HG03135 (cell line): ENCODE measurements at regions not wholly inside any gene's neighbourhood (a gene's known extent, or its start where the extent isn't known, plus 50 kb on each side); places are given as distances from the start of the nearest gene placed in this dataset.

Experiments
- ATAC-seq: cut with Tn5 transposase; IDR thresholded peaks from one replicate; pipeline ENCODE4 v1.9.1; 2021; ENCODE audit warnings: mild to moderate bottlenecking, moderate library complexity; ENCODE audit not compliant: unreplicated experiment

DNA sequence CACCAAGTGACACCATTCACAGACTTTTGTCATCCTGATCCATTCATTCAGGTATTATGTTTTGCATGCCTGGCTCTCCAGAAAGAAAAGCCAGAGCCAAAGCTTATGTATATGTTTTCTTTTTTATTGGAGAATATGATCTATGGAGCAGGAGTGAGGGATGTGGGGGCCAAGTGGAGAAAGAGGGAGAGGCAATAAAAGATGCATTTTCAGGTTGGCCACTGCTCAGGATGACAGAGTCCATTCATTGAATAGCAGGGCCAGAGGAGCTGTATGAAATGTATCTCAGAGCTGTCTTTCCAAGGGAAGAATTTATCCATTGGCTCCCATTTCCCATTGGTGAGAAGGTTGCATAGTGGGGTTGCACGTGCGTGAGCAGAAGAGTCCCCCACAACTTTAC, 416.1 kb downstream of the ATP23 start:
- no peak for ATAC-seq

DNA sequence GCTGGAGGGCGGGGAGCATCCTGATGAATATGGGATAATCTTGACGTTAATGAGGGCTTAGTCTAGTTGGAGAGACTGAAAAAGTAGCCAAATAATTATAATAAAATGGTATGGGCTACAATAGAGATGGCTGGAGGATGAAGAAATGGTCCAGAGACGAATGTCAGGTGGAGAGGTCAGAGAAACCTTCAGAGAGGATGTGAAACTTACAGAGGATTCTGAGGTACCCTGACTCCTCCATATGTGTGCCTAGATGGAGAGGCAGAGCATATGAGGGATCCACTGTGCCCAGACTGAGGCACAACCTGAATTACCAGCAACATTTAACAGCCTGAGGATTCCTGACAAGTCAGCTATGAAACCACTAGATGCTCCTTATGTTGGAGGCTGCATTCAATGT, 417.0 kb downstream of the ATP23 start:
- no peak for ATAC-seq

DNA sequence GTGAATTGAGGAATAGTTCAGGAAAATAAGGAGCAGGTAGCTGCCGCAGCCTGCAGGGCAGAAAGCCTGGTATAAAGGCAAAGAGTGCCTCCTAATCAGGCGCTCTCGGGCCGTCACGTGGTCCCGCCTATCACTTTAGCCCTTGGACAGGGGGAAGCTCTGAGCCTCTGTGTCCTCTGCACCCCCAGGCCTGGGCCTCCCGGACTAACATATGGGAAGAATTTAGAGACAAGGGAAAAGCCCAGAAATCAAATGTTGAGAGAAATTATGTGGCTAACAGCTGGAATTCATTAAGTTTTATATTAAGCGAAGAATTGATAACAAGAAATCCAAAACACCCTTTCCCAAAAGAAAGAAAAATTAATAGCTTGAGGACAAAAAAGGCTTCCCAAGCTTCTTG, 417.7 kb downstream of the ATP23 start:
- ATAC-seq: no peak

DNA sequence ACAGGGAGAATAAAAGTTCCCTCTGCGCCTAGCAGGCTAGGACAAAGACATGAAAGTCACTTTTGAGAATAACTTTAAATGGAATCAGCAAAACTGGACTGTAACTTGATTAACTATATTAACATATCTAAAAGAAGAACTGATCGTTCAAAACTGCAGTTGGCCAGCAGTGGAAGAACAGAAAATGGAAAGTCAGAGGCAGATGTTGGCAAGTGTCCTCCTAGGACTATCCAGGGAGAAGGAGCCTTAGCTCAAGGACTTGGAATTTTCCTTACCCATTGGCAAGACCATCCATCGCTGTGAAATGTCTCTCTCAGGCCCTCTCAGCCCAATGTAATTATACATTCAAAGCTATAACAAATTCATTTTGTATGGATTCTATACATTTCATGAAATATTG, 419.7 kb downstream of the ATP23 start:
- ATAC-seq: no peak

DNA sequence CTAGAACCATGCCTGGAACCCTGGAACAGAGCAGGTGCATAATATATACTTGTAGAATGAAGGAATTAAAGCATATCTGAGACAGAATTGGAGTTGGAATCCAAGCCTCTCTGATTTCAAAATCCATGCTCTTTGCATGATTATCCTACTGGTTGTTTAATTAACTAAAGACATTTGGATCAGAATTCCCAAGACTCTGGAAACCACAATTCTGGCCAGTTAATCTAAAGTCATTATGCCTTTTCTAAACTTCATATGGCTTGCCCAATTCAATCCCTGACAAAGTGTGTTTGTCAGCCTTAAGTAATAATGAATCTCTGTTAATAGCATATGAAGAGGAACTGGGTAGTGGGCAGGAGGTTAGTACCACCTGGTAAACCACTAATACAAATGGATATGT, 422.6 kb downstream of the ATP23 start:
- no peak for ATAC-seq

DNA sequence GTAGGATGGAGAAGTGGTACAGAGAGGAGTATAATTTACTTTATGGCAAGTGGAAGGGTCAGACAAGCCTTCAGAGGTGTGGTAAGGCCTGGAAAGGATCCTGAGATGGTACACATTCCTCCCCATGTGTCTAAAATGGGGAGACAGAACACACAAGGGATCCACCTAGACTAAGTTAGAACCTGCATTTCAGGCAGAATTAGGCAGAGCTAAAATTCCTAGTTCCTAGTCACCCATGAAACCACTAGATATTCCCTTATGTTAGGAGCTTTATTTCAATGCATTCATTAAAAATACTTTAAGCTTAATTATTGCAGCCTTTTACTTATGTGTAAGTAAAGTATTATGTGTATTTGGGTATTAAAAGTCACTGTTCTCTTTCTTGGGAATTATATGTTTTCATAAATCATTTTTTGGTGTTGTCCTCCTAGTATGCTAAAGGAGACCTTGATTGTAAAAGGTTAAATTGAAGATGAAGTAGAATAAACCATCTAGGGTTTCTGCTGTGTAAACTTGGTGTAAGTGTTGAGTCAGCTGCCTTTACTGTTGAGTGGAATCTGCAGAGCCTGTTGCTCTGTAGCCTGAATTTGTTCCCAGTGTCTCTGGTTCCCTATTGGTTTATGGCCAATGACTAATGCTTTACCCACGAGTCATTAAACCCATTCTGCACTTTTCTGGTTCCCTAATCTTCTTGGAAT, 423.2 kb downstream of the ATP23 start:
- ATAC-seq: no peak

DNA sequence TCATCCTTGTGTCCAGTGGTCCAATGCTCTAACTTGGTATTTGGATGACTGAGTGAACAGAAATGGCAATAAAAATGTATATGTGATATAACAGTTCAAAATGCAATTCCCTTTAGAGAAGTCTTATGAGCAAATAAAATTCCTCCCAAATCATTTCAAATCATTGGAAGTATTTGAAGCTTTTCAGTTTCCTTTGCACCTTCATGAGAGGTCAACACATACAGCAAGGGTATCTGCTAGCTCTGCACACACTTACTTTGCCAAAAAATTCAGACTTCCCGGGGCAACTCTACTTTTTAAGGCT, 423.7 kb downstream of the ATP23 start:
- ATAC-seq: no peak

DNA sequence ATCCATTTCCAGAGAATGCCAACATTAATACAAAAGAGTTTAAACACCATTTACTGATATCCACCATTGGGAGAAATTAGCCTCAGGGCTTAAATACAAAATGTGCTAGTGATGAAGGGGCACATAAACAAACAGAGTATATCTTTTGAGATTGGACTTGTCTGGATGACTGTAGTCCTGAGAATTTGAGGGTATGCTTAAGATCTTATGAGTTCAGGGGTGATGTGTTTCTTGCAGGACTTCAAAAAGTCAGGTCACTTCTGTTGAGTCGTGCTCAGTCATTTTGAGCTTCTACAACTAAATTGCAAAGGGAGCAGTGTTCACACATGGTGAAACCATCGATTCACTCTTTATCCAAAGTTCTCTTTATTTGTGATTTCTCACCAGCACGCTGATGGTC, 425.7 kb downstream of the ATP23 start:
- ATAC-seq: no peak

DNA sequence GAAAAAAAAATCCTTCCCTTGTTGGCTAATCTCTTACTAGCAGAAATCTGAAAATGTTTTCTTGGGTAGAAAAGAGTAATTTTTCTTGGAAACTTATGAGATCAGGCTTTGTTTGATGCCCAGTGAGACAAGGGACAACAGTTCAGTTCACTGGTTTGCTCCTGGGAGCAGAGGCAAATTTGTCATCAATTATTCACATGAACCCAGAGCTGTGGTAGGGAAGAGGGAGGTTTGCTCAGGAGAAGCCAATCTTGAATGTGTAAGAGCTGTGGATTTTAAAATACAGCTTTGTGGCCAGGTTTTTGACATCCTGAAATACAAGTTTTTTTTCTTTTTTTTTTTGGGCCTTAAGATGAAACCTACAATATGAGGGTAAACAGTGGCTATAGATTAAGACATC, 426.6 kb downstream of the ATP23 start:
- ATAC-seq: no peak

DNA sequence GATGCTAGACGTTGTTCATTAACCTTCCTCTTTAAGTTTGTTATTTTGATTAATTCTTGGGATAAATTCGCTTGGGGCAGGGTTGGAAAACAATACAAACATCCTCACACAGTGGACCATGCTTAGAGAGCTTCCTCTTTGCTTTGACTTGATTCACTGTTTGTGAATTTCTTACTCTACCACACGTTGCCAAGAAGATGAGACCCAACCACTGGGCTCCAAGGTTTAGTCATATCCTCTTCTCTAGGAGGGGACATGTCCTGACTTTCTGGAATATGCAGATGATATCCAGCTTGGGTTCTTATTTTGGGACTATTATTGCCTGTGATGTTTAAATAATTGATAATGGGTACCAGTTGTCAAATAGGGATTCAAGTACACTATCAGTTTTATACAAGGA, 428.2 kb downstream of the ATP23 start:
- ATAC-seq: no peak

DNA sequence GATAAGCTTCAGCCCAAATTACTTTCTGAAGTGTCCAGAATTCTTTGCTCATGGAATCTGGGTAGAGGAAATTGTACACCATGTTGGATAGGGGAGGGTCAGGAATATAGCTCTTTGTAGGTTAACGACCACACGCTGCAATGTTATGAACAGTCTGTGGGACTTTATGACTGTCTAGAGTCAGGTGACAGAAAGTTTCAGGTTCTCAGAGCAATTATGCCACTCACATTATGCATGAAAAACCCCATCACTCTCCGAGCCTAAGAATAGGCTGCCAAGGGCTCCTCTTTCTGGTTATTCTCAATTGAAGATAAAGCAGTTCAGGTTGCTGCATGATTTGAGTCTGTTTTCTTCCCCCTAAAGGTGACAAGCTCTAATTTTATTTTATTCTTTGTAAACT, 430.9 kb downstream of the ATP23 start:
- ATAC-seq: peak; percentile 79

DNA sequence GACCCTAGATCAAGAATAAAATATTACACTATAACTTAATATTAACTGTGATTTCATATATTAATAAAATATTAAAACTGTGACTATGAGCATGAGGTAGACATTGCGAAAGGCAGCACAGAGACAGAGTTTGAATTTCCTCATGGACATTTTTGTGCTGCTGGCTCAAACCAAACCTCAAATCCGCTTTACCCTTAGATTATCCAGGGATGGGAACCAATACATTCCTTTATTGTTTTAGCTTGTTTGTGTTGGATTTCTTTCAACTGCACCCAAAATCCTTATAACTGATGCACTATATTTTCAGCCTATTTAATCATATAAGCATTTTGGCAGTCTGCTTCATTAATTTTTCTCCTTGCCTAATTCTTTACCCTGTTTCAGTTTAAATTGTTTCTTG, 436.7 kb downstream of the ATP23 start:
- ATAC-seq: no peak

DNA sequence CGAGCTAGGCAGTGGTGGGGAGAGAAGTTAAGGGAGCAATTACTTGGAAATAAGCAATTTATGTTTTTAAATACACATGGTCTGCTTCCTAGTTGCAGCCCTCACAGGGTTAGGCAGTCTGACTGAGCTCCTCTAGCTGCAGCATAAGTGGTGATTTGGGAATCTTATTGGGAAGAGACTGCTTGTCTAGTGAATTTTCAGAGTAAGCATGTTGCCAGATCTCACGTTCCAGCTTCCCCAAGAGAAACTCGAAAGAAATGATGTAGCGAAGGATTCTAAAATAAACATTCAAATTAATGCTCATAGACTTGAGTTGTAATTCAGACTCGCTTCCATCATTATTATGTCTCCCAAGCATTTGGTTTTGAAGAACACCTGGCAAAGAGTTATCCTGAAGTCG, 440.2 kb downstream of the ATP23 start:
- no peak for ATAC-seq

DNA sequence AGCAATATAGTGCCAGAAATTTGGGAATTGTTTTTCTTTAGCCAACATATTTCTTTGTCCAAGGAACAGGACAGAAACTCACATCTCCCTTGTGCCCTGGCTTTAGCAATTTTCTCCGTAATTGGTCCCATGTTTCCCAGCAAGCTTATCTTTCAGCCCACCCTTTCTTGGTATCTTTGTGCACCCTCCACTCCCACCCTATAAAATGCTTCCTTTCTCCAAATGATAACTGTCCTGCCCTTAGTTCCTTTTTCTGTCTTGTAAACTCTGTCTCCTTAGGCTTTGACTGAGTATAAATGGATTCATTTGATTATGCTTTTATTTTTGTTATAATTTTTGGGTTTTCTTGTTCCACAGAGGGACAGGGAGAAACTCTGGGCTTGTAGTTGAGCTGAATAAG, 442.8 kb downstream of the ATP23 start:
- no peak for ATAC-seq

DNA sequence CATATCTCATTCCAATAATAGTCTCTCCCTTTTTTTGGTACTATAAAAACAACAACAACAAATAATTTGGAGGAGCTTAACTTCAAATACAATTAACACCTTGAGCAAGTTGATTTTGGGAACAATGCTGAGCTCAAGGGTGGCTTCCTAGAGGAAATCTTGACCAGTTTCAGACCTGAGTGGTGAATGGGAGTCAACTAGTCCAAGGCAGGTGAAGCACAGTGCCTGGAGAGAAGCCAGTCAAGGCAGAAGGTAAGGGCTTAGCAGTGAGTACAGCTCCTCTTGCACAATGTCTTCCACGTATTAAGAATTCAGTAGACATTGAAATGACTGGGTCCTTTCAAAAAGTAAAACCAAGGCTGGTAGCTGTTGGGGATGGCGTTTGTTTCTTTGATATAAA, 444.8 kb downstream of the ATP23 start:
- no peak for ATAC-seq

DNA sequence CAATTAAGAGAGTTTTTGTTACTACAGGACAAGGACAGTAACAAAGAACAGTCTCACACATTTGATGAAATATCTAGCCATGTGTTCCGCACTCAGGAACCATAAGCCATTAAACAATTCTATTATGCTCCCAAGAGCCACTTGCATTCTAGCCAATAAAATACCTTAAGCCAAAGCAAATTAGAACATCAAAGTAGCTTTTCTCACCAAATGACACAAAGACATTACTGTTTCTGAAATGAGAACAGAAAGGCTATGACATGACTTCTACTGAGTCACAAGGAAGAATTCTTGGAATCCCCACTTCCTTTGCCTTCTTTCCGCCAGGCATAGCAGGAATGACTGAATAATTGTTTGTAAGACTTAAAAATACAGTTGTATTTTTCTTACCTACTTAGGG, 445.8 kb downstream of the ATP23 start:
- no peak for ATAC-seq

DNA sequence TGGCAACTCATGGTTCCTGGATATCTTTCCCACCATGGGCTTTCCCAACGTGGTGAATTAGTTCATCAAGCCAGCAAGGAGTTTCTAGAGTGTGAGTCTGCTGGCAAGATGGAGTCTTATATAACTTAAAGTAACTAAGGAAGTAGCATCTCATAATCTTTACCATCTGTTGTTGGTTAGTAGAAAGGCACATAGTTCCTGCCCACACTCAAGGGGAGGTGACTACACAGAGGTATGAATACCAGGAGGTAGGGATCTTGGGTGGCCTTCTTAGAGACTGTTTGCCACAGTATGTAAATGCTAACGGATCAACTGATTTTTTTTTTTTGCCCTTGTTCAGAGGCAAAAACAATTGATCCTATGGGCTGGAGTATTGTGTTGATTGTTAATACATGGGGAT, 446.9 kb downstream of the ATP23 start:
- ATAC-seq: no peak

DNA sequence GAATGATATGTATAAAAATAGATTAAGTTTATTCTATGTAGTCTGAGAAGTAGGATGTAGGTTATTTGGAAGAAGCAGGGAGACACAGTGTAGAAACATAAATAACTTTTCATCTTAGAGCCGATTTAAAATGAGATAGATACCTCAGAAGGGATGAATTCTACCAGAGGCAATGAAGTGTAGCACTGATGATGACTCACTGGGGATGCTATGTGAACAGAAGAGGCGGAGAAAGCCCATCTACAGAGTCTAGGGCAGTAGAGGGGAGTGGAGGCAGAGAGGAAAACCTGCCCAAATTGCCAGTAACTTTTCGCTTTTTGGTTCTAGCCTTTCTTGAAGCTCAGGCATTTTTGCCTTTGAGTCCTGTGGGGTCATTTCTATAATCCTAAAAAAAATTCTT, 451.8 kb downstream of the ATP23 start:
- no peak for ATAC-seq

DNA sequence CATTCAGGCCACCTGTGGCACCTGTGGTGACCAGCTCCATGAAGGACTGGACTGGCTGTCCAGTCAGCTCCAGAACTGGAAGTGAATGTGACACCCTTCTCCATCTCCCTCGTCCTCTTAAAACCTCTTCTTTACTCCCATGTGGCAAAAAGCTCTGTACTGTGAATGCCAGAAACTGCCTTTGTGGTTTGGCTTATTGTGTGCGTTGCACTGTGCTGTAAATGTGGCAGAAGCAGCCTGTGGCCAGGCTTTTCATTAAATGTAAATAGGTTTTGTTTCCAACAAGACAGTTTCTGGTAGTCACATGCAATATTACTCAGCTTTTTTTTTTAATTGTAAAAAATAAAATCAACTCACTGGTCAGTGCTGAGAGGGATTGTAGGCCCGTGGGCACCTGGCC, 453.7 kb downstream of the ATP23 start:
- ATAC-seq: no peak

DNA sequence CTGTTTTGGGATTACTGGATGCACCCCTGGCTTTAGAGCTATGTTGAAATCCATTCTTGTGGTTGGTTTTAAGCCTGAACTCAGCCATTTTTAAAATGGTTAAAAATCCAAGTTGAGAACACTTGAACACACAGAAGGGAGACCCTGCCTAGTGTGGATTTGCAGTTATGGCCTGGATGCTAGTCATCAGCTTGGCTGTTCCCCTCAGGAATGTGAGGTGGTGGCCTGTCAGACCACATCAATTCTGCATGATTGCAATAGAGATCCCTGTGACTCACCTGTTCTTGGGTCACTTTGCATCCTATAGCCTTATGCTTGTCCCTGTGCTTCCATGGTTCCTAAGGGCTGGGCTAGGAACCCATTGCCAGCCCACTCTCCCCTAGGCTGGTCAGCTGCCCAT, 454.1 kb downstream of the ATP23 start:
- ATAC-seq: no peak

DNA sequence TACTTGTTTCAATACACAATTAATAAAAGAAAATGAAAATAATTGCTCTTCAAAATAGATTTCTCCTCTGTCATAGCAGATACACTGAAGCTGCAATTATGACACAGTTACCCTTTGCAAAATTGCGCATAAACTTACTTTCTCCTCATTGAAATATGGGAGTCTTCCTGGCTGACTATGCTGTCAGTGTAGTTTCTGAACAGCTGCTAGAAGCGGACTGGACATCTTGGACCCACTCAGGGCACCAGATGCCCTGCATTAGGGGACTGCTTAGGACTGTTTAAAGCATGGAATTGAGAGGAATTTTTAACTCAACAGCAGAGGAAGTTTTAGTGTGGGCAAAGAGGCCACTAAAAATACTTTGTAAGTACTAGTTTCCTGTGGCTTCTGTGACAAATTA, 454.9 kb downstream of the ATP23 start:
- no peak for ATAC-seq

DNA sequence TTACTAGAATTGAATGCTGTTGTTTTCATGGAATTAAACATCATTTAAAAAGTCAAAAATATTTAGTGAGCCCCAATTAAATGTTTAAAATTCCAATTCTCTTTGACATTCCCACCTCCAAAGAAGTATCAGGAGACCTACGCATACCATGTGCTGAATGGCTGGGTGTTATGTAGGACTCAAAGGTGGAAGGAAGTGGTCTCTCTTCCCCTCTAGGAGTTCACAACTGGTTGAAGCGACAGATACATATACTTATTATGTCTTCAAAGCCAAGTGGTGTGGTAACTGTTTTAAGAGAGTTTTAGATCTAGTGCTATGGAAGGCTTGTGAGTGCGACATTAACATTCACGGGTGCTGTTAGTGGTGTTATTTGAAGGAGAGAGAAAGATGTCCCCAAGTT, 464.0 kb downstream of the ATP23 start:
- no peak for ATAC-seq

DNA sequence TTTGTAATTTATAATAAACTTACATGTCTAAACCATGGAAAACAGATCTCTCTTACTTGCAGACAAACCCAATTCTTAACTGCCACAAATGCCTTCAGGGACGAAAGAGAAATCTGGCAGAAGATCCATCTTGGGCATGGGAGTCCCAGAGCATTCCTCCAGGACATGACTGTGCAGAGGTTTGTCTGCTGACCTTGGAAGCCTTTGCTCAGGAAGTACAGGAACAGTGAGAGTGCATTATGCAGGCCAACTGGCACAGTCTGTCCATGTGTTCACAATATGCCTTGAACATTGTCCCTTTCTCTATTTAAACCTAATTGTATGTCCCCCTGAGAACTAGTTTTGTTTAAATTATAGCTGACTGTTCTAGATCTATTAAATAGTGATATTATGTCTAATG, 467.1 kb downstream of the ATP23 start:
- no peak for ATAC-seq
